ENCODE measurements at regions not wholly inside any gene's neighbourhood (a gene's known extent, or its start where the extent isn't known, plus 50 kb on each side); places are given as distances from the start of the nearest gene placed in this dataset.

DNA sequence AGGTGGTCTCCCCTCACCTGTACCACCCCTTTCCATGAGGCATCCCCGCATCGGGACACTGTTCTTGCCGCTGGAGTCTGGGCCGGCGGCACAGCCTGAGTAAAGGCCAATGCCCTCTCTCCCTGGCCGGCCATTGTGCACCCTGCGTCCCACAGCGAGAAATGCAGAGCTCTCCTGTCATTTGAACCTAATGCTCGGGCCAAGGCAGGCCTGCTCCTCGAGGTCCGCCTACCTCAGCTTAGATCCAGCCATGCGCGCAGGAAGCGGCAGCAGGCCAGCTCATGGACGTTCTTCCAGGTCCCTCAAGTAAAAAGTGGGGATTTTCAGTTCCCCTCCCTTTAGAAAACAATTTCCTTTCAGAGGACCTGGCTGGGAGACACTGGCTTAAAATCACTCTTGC, 135.0 kb downstream of the HSD17B3 start:
- TF ChIP-seq, protein P1, sequence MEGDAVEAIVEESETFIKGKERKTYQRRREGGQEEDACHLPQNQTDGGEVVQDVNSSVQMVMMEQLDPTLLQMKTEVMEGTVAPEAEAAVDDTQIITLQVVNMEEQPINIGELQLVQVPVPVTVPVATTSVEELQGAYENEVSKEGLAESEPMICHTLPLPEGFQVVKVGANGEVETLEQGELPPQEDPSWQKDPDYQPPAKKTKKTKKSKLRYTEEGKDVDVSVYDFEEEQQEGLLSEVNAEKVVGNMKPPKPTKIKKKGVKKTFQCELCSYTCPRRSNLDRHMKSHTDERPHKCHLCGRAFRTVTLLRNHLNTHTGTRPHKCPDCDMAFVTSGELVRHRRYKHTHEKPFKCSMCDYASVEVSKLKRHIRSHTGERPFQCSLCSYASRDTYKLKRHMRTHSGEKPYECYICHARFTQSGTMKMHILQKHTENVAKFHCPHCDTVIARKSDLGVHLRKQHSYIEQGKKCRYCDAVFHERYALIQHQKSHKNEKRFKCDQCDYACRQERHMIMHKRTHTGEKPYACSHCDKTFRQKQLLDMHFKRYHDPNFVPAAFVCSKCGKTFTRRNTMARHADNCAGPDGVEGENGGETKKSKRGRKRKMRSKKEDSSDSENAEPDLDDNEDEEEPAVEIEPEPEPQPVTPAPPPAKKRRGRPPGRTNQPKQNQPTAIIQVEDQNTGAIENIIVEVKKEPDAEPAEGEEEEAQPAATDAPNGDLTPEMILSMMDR (IDR thresholded peaks at IDR 0.05) = no peak
- no peak for TF ChIP-seq POLR2A (IDR thresholded peaks at IDR 0.05)
